GM13976 (cell line): ENCODE measurements at regions not wholly inside any gene's neighbourhood (a gene's known extent, or its start where the extent isn't known, plus 50 kb on each side); places are given as distances from the start of the nearest gene placed in this dataset.

ENCODE experiments used
- DNase-seq: peaks from one replicate; pipeline ENCODE4 v3.0.0; 2012; ENCODE audit warnings: low spot score
- CTCF ChIP-seq: IDR thresholded peaks from 2 replicates; pipeline ENCODE4 v1.5.1; 2012; ENCODE audit warnings: borderline replicate concordance, mild to moderate bottlenecking; ENCODE audit not compliant: insufficient read depth; ENCODE audit errors: extremely low read depth, missing control alignments, control extremely low read depth
- in situ Hi-C: fragments of 300-500 bp; cut with MboI; formaldehyde crosslinking; loops from one replicate; pipeline ENCODE4 v1.12.0; 2022; ENCODE audit warnings: low sequenced_read_pairs, mixed read lengths, inconsistent platforms; ENCODE audit not compliant: unreplicated experiment

- in situ Hi-C loops: no loop called here
- DNase-seq: no peak
- TF ChIP-seq CTCF: no peak
Observed at GRCh38 chr4:30653291-30653690, 66.9 kb upstream of the PCDH7 start.

- DNase-seq: no peak
- TF ChIP-seq CTCF: no peak
- in situ Hi-C loops: no loop called here
Observed at GRCh38 chr4:30656828-30657227, 63.3 kb upstream of the PCDH7 start.

- in situ Hi-C loops: no loop called here
- no peak for DNase-seq
- no peak for TF ChIP-seq CTCF
Observed at GRCh38 chr4:30667919-30668318, 52.2 kb upstream of the PCDH7 start.

- no peak for TF ChIP-seq CTCF
- no peak for DNase-seq
- in situ Hi-C loops: no loop called here
Observed at GRCh38 chr4:30670206-30670605, 50.0 kb upstream of the PCDH7 start.
